ENCODE measurements at regions not wholly inside any gene's neighbourhood (a gene's known extent, or its start where the extent isn't known, plus 50 kb on each side); places are given as distances from the start of the nearest gene placed in this dataset.
A peak's percentile ranks its signal among the peaks of the same experiment; 100 is the strongest.

DNA sequence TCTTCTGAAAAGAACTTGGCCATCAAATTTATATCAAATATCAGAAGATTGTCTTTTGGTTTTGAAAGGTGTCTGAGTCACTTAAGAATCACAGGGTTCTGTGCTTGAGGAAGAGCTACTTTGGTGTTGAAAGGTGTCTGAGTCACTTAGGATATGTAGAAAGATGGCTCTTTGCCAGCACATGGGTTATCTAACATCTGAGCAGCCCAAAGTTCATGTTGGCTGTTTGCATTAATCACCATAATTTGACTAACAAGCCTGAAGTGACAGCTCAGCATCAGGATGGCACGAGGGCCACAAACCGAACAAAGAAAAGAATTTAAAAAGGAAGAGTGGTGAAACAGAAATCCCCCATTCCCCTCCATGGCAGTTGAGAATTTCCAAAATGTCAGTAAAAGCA, 190.5 kb upstream of the CMC1 start:
- Histone ChIP-seq H3K4me1 (ENCODE audit: control insufficient read depth in 1 of 2, insufficient read depth in 2 of 2, low read length in 2 of 2) (peaks cover 9 to 53% of the 10 kb centered on the region in 2 experiments), H3K36me3 (ENCODE audit: control insufficient read depth in 1 of 2, insufficient read depth in 2 of 2, low read length in 2 of 2) (no peaks in the 10 kb centered on the region), H3K4me2 (ENCODE audit: low read length) (peak overlapping the region; percentile 35), H3K9me3 (ENCODE audit: control insufficient read depth in 1 of 2, insufficient read depth in 1 of 2, low read depth in 1 of 2, low read length in 2 of 2) (no peaks in the 10 kb centered on the region), H3K4me3 (replicated peaks in 1 of 2; ENCODE audit: low read depth in 1 of 2, low read length in 2 of 2) (no peak overlapping the region), H3K27me3 (ENCODE audit: insufficient read depth, low read length) (no peaks in the 10 kb centered on the region), H2AFZ (ENCODE audit: low read depth, low read length, poor library complexity, severe bottlenecking) (no peak overlapping the region), H3K79me2 (ENCODE audit: insufficient read depth, low read length) (0 out of 2 replicates have a peak, but pooled peaks cover 2% of the 10 kb centered on the region), H4K20me1 (ENCODE audit: insufficient read depth) (no peaks in the 10 kb centered on the region), H3K9ac (ENCODE audit: low read length) (no peak overlapping the region), H3K27ac (ENCODE audit: low read depth, low read length) (no peak overlapping the region), H3K9me2 (ENCODE audit: insufficient read depth) (no peaks in the 10 kb centered on the region)
- ATAC-seq = peak; percentile 70
- no peak for TF ChIP-seq YY1 (IDR thresholded peaks at IDR 0.05; ENCODE audit: extremely low read depth, insufficient replicate concordance, low read depth, low read length)
- peak; percentile 52; the same call in 1 of the 2 replicates for TF ChIP-seq SIN3A (IDR thresholded peaks at IDR 0.05; ENCODE audit: low read depth)
- TF ChIP-seq SP1 (IDR thresholded peaks at IDR 0.05; ENCODE audit: low read depth) = peak; percentile 74
- TF ChIP-seq, protein P1, sequence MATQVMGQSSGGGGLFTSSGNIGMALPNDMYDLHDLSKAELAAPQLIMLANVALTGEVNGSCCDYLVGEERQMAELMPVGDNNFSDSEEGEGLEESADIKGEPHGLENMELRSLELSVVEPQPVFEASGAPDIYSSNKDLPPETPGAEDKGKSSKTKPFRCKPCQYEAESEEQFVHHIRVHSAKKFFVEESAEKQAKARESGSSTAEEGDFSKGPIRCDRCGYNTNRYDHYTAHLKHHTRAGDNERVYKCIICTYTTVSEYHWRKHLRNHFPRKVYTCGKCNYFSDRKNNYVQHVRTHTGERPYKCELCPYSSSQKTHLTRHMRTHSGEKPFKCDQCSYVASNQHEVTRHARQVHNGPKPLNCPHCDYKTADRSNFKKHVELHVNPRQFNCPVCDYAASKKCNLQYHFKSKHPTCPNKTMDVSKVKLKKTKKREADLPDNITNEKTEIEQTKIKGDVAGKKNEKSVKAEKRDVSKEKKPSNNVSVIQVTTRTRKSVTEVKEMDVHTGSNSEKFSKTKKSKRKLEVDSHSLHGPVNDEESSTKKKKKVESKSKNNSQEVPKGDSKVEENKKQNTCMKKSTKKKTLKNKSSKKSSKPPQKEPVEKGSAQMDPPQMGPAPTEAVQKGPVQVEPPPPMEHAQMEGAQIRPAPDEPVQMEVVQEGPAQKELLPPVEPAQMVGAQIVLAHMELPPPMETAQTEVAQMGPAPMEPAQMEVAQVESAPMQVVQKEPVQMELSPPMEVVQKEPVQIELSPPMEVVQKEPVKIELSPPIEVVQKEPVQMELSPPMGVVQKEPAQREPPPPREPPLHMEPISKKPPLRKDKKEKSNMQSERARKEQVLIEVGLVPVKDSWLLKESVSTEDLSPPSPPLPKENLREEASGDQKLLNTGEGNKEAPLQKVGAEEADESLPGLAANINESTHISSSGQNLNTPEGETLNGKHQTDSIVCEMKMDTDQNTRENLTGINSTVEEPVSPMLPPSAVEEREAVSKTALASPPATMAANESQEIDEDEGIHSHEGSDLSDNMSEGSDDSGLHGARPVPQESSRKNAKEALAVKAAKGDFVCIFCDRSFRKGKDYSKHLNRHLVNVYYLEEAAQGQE (IDR thresholded peaks at IDR 0.05; ENCODE audit: low read depth) = no peak
- TF ChIP-seq EGR1 (IDR thresholded peaks at IDR 0.05; ENCODE audit: low read depth) = no peak
- peak; percentile 52 for TF ChIP-seq POLR2AphosphoS5 (IDR thresholded peaks at IDR 0.05; ENCODE audit: low read depth, low read length)
- TF ChIP-seq, protein P2, sequence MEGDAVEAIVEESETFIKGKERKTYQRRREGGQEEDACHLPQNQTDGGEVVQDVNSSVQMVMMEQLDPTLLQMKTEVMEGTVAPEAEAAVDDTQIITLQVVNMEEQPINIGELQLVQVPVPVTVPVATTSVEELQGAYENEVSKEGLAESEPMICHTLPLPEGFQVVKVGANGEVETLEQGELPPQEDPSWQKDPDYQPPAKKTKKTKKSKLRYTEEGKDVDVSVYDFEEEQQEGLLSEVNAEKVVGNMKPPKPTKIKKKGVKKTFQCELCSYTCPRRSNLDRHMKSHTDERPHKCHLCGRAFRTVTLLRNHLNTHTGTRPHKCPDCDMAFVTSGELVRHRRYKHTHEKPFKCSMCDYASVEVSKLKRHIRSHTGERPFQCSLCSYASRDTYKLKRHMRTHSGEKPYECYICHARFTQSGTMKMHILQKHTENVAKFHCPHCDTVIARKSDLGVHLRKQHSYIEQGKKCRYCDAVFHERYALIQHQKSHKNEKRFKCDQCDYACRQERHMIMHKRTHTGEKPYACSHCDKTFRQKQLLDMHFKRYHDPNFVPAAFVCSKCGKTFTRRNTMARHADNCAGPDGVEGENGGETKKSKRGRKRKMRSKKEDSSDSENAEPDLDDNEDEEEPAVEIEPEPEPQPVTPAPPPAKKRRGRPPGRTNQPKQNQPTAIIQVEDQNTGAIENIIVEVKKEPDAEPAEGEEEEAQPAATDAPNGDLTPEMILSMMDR (IDR thresholded peaks at IDR 0.05 in 2 of 3, conservative IDR thresholded peaks at IDR 0.05 in 1 of 3; ENCODE audit: borderline replicate concordance in 1 of 3, insufficient read depth in 1 of 3, low read depth in 2 of 3, low read length in 2 of 3) = no peak
- TF ChIP-seq FOSL1 (IDR thresholded peaks at IDR 0.05; ENCODE audit: low read depth) = peak; percentile 88
- TF ChIP-seq CEBPB (IDR thresholded peaks at IDR 0.05; ENCODE audit: low read depth) = peak; percentile 92
- peak; percentile 66 for TF ChIP-seq CBX3 (IDR thresholded peaks at IDR 0.05; ENCODE audit: low read depth)
- TF ChIP-seq, protein P3, sequence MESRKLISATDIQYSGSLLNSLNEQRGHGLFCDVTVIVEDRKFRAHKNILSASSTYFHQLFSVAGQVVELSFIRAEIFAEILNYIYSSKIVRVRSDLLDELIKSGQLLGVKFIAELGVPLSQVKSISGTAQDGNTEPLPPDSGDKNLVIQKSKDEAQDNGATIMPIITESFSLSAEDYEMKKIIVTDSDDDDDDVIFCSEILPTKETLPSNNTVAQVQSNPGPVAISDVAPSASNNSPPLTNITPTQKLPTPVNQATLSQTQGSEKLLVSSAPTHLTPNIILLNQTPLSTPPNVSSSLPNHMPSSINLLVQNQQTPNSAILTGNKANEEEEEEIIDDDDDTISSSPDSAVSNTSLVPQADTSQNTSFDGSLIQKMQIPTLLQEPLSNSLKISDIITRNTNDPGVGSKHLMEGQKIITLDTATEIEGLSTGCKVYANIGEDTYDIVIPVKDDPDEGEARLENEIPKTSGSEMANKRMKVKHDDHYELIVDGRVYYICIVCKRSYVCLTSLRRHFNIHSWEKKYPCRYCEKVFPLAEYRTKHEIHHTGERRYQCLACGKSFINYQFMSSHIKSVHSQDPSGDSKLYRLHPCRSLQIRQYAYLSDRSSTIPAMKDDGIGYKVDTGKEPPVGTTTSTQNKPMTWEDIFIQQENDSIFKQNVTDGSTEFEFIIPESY (IDR thresholded peaks at IDR 0.05; ENCODE audit: extremely low read depth, insufficient replicate concordance, low read length) = no peak
- TF ChIP-seq JUND (IDR thresholded peaks at IDR 0.05) = peak; percentile 89
- TF ChIP-seq, protein P4, sequence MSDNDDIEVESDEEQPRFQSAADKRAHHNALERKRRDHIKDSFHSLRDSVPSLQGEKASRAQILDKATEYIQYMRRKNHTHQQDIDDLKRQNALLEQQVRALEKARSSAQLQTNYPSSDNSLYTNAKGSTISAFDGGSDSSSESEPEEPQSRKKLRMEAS (IDR thresholded peaks at IDR 0.05) = peak; percentile 63
- no peak for TF ChIP-seq TCF7L2 (IDR thresholded peaks at IDR 0.05; ENCODE audit: borderline replicate concordance, extremely low read depth, insufficient read depth, insufficient read length)
- ChIA-PET POLR2A (interaction anchor here (1.1 kb wide), 1 partner anchor 8 kb away, joined by 3 read pairs; no protein-coding TSS in a partner anchor), RAD21 (ENCODE audit: low non-redundant PET in 1 of 2, low total read pairs in 2 of 2, uncharacterized antibody in 2 of 2, unreplicated experiment in 2 of 2) (no interaction called here), CTCF (no interaction called here)
- peak; percentile 73 for DNase-seq (ENCODE audit: low read depth, low spot score)
- BruUV-seq (replicated peaks) = no TSS peak
- intact Hi-C loops (cut with micrococcal nuclease) = loop anchor here (10.0 kb wide), 1 partner anchor 294 kb away; the partner anchor contains the start of genes AZI2 and ZCWPW2
